Glomerular visceral epithelial cell (primary cell): ENCODE measurements at regions not wholly inside any gene's neighbourhood (a gene's known extent, or its start where the extent isn't known, plus 50 kb on each side); places are given as distances from the start of the nearest gene placed in this dataset.
"Not testable (repeated sequence)": the region's sequence is repeated elsewhere in the genome, so short reads cannot be mapped to it uniquely, and the experiment has no call there.

Experiments
- DNase-seq: peaks from one replicate; pipeline ENCODE4 v3.0.0-alpha.2; 2016; ENCODE audit errors: extremely low spot score

DNA sequence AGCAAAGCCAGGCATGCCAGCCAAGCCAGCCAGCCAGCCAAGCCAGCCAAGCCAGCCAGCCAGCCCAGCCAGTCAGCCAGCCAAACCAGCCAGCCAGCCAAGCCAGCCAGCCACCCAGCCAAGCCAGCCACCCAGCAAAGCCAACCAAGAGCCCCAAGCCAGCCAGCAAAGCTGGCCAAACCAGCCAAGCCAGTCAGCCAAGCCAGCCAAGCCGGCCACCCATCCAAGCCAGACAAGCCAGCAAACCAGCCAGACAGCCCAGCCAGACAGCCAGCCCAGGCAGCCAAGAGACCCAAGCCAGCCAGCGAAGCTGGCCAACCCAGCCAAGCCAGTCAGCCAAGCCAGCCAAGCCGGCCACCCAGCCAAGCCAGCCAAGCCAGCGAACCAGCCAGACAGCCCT lies 338.3 kb upstream of the PLGLB2 start:
- not testable (repeated sequence) for DNase-seq

DNA sequence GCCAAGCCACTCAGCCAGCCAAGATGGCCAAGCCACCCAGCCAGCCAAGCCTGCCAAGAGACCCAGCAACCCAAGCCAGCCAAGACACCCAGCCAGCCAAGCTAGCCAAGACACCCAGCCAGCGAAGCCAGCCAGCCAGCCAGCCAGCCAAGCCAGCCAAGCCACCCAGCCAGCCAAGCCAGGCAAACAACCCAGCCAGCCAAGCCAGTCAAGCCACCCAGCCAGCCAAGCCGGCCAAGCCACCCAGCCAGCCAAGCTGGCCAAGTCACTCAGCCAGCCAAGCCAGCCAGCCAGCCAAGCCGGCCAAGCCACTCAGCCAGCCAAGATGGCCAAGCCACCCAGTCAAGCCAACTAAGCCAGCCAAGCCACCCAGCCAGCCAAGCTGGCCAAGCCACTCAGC lies 337.5 kb upstream of the PLGLB2 start:
- not testable (repeated sequence) for DNase-seq

DNA sequence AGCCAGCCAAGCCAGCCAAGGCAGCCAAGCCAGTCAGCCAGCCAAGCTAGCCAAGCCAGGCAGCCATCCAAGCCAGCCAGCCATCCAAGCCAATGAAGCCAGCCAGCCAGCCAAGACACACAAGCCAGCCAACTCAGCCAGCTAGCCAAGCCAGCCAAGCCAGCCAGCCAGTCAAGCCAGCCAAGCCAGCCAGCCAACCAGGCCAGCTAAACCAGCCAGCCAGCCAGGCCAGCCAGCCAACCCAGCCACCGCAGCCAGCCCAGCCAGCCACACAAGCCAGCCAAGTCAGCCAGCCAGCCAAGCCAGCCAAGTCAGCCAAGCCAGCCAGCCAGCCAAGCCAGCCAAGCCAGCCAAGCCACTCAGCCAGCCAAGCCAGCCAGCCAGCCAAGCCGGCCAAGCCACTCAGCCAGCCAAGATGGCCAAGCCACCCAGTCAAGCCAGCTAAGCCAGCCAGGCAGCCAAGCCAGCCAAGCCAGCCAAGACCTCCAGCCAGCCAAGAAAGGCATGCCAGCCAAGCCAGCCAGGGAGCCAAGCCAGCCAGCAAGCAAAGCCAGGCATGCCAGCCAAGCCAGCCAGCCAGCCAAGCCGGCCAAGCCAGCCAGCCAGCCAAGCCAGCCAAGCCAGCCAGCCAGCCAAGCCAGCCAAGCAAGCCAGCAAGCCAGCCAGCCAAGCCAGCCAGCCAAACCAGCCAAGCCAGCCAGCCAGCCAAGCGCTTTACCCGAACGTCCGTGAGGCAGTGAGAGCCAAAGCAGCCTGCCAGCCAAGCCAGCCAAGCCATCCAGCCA lies 335.7 kb upstream of the PLGLB2 start:
- DNase-seq: not testable (repeated sequence)

DNA sequence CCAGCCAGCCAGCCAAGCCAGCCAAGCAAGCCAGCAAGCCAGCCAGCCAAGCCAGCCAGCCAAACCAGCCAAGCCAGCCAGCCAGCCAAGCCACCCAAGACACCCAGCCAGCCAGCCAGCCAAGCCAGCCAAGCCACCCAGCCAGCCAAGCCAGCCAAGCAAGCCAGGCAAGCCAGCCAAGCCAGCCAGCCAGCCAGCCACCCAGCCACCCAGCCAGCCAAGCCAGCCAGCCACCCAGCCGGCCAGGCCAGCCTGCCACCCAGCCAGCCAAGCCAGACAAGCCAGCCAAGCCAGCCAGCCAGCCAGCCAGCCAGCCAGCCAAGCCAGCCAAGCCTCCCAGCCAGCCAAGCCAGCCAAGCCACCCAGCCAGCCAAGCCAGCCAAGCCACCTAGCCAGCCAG lies 333.6 kb upstream of the PLGLB2 start:
- DNase-seq: not testable (repeated sequence)

DNA sequence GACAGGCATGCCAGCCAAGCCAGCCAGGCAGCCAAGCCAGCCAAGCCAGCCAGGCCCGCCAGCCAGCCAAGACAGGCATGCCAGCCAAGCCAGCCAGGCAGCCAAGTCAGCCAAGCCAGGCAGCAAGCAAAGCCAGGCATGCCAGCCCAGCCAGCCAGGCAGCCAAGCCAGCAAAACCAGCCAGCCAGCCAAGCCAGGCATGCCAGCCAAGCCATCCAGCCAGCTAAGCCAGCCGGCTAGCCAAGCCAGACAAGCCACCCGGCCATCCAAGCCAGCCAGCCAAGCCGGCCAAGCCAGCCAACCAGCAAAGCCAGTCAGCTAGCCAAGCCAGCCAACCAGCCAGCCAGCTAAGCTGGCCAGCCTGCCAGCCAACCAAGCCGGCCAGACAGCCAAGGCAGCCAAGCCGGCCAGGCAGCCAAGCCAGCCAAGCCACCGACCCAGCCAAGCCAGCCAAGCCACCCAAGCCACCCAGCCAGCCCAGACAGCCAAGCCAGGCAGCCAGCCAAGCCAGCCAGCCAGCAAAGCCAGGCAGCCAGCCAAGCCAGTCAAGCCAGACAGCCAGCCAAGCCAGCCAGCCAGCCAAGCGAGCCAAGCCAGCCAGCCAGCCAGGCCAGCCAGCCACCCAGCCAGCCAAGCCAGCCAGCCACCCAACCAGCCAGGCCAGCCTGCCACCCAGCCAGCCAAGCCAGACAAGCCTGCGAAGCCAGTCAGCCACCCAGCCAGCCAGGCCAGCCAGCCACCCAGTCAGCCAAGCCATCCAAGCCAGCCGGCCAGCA lies 332.9 kb upstream of the PLGLB2 start:
- not testable (repeated sequence) for DNase-seq

DNA sequence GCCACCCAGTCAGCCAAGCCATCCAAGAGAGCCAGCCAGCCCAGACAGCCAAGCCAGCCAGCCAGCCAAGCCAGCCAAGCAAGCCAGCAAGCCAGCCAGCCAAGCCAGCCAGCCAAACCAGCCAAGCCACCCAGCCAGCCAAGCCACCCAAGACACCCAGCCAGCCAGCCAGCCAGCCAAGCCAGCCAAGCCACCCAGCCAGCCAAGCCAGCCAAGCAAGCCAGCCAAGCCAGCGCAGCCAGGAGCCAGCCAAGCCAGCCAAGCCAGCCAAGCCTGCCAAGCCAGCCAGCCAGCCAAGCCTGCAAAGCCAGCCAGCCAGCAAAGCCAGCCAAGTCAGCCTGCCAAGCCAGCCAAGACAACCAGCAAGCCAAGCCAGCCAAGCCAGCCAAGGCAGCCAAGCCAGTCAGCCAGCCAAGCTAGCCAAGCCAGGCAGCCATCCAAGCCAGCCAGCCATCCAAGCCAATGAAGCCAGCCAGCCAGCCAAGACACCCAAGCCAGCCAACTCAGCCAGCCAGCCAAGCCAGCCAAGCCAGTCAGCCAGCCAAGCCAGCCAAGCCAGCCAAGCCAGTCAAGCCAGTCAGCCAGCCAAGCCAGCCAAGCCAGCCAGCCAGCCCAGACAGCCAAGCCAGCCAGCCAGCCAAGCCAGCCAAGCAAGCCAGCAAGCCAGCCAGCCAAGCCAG lies 332.2 kb upstream of the PLGLB2 start:
- not testable (repeated sequence) for DNase-seq

DNA sequence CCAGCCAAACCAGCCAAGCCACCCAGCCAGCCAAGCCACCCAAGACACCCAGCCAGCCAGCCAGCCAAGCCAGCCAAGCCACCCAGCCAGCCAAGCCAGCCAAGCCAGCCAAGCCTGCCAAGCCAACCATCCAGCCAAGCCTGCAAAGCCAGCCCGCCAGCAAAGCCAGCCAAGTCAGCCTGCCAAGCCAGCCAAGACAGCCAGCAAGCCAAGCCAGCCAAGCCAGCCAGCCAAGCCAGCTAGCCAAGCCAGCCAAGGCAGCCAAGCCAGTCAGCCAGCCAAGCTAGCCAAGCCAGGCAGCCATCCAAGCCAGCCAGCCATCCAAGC lies 331.7 kb upstream of the PLGLB2 start:
- not testable (repeated sequence) for DNase-seq

DNA sequence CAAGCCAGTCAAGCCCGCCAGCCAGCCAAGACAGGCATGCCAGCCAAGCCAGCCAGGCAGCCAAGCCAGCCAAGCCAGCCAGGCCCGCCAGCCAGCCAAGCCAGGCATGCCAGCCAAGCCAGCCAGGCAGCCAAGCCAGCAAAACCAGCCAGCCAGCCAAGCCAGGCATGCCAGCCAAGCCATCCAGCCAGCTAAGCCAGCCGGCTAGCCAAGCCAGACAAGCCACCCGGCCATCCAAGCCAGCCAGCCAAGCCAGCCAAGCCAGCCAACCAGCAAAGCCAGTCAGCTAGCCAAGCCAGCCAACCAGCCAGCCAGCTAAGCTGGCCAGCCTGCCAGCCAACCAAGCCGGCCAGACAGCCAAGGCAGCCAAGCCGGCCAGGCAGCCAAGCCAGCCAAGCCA lies 330.7 kb upstream of the PLGLB2 start:
- DNase-seq: not testable (repeated sequence)

DNA sequence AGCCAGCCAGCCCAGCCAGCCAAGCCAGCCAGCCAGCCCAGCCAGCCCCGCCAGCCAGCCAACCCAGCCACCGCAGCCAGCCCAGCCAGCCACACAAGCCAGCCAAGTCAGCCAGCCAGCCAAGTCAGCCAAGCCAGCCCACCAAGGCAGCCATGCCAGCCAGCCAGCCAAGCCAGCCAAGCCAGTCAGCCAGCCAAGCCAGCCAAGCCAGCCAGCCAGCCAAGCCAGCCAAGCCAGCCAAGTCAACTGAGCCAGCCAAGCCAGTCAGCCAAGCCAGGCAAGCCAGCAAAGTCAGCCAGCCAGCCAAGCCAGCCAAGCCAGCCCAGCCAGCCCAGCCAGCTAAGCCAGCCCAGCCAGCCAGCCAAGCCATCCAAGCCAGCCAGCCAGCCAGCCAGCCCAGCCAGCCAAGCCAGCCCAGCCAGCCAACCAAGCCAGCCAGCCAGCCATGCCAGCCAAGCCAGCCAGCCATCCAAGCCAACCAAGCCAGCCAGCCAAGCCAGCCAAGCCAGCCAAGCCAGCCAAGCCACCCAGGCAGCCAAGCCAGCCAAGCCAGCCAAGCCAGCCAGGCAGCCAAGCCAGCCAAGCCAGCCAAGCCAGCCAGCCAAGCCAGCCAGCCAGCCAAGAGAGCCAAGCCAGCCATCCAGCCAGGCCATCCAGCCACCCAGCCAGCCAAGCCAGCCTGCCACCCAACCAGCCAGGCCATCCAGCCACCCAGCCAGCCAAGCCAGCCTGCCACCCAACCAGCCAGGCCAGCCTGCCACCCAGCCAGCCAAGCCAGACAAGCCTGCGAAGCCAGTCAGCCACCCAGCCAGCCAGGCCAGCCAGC lies 329.9 kb upstream of the PLGLB2 start:
- not testable (repeated sequence) for DNase-seq

DNA sequence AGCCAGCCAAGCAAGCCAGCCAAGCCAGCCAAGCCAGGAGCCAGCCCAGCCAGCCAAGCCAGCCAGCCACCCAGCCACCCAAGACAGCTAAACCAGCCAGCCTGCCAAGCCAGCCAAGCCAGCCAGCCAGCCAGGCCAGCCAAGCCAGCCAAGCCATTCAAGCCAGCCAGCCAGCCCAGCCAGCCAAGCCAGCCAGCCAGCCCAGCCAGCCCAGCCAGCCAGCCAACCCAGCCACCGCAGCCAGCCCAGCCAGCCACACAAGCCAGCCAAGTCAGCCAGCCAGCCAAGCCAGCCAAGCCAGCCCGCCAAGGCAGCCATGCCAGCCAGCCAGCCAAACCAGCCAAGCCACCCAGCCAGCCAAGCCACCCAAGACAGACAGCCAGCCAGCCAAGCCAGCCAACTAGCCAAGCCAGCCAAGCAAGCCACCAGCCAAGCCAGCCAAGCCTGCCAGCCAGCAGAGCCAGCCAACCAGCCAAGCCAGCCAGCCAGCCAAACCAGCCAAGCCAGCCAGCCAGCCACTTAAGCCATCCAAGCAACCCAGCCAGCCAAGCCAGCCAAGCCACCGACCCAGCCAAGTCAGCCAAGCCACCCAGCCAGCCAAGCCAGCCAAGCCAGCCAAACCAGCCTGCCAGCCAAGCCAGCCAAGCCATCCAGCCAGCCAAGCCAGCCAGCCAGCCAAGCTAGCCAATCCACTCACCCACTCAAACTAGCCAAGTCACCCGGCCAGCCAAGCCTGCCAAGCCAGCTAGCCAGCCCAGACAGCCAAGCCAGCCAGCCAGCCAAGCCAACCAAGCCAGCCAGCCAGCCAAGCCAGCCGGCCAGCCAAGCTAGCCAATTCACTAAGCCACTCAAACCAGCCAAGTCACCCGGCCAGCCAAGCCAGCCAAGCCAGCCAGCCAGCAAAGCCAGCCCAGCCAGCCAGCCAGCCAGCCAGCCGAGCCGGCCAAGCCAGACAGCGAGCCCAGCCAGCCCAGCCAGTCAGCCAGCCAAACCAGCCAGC lies 328.8 kb upstream of the PLGLB2 start:
- not testable (repeated sequence) for DNase-seq

DNA sequence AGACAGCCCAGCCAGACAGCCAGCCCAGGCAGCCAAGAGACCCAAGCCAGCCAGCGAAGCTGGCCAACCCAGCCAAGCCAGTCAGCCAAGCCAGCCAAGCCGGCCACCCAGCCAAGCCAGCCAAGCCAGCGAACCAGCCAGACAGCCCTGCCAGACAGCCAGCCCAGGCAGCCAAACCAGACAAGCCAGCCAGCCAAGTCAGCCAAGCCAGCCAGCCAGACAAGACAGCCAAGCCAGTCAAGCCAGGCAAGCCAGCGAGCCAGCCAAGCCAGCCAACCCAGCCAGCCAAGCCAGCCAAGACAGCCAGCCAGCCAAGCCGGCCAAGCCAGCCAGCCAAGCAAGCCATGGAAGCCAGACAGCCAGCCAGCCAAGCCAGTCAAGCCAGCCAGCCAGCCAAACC lies 327.9 kb upstream of the PLGLB2 start:
- DNase-seq: not testable (repeated sequence)

DNA sequence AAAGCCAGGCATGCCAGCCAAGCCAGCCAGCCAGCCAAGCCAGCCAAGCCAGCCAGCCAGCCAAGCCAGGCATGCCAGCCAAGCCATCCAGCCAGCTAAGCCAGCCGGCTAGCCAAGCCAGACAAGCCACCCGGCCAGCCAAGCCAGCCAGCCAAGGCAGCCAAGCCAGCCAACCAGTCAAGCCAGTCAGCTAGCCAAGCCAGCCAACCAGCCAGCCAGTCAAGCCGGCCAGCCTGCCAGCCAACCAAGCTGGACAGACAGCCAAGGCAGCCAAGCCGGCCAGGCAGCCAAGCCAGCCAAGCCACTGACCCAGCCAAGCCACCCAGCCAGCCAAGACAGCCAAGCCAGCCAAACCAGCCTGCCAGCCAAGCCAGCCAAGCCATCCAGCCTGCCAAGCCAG lies 326.9 kb upstream of the PLGLB2 start:
- DNase-seq: not testable (repeated sequence)

DNA sequence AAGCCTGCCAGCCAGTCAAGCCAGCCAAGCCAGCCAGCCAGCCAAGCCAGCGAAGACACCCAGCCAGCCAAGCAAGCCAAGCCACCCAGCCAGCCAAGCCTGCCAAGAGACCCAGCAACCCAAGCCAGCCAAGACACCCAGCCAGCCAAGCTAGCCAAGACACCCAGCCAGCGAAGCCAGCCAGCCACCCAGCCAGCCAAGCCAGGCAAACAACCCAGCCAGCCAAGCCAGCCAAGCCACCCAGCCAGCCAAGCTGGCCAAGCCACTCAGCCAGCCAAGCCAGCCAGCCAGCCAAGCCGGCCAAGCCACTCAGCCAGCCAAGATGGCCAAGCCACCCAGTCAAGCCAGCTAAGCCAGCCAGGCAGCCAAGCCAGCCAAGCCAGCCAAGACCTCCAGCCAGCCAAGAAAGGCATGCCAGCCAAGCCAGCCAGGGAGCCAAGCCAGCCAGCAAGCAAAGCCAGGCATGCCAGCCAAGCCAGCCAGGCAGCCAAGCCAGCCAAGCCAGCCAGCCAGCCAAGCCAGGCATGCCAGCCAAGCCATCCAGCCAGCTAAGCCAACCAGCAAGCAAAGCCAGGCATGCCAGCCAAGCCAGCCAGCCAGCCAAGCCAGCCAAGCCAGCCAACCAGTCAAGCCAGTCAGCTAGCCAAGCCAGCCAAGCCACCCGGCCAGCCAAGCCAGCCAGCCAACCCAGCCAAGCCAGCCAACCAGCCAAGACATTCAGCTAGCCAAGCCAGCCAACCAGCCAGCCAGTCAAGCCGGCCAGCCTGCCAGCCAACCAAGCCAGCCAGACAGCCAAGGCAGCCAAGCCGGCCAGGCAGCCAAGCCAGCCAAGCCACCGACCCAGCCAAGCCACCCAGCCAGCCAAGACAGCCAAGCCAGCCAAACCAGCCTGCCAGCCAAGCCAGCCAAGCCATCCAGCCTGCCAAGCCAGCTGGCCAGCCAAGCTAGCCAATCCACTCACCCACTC lies 323.8 kb upstream of the PLGLB2 start:
- not testable (repeated sequence) for DNase-seq

DNA sequence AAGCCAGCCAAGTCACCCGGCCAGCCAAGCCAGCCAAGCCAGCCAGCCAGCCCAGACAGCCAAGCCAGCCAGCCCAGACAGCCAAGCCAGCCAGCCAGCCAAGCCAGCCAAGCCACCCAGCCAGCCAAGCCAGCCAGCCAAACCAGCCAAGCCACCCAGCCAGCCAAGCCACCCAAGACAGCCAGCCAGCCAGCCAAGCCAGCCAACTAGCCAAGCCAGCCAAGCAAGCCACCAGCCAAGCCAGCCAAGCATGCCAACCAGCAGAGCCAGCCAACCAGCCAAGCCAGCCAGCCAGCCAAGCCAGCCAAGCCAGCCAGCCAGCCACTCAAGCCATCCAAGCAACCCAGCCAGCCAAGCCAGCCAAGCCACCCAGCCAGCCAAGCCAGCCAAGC lies 323.1 kb upstream of the PLGLB2 start:
- DNase-seq: not testable (repeated sequence)

DNA sequence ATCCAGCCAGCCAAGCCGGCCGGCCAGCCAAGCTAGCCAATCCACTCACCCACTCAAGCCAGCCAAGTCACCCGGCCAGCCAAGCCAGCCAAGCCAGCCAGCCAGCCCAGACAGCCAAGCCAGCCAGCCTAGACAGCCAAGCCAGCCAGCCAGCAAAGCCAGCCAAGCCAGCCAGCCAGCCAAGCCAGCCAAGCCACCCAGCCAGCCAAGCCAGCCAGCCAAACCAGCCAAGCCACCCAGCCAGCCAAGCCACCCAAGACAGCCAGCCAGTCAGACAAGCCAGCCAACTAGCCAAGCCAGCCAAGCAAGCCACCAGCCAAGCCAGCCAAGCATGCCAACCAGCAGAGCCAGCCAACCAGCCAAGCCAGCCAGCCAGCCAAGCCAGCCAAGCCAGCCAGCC lies 322.7 kb upstream of the PLGLB2 start:
- not testable (repeated sequence) for DNase-seq

DNA sequence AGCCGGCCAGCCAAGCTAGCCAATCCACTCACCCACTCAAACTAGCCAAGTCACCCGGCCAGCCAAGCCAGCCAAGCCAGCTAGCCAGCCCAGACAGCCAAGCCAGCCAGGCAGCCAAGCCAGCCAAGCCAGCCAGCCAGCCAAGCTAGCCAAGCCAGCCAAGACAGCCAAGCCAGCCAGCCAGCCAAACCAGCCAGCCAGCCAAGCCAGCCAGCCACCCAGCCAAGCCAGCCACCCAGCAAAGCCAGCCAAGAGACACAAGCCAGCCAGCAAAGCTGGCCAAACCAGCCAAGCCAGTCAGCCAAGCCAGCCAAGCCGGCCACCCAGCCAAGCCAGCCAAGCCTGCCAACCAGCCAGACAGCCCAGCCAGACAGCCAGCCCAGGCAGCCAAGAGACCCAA lies 322.2 kb upstream of the PLGLB2 start:
- DNase-seq: not testable (repeated sequence)

DNA sequence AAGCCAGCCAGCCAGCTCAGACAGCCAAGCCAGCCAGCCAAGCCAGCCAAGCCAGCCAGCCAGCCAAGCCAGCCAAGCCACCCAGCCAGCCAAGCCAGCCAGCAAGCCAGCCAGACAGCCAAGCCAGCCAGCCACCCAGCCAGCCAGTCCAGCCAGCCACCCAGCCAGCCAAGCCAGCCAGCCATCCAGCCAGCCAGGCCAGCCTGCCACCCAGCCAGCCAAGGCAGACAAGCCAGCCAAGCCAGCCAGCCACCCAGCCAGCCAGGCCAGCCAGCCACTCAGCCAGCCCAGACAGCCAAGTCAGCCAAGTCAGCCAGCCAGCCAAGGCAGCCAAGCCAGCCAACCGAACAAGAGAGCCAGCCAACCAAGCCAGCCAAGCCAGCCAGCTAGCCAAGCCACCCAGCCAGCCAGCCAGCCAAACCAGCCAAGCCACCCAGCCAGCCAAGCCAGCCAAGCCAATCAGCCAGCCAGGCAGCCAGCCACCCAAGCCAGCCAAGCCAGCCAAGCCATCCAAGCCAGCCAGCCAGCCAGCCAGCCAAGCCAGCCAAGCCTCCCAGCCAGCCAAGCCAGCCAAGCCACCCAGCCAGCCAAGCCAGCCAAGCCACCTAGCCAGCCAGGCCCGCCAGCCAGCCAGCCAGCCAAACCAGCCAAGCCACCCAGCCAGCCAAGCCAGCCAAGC lies 319.3 kb upstream of the PLGLB2 start:
- not testable (repeated sequence) for DNase-seq

DNA sequence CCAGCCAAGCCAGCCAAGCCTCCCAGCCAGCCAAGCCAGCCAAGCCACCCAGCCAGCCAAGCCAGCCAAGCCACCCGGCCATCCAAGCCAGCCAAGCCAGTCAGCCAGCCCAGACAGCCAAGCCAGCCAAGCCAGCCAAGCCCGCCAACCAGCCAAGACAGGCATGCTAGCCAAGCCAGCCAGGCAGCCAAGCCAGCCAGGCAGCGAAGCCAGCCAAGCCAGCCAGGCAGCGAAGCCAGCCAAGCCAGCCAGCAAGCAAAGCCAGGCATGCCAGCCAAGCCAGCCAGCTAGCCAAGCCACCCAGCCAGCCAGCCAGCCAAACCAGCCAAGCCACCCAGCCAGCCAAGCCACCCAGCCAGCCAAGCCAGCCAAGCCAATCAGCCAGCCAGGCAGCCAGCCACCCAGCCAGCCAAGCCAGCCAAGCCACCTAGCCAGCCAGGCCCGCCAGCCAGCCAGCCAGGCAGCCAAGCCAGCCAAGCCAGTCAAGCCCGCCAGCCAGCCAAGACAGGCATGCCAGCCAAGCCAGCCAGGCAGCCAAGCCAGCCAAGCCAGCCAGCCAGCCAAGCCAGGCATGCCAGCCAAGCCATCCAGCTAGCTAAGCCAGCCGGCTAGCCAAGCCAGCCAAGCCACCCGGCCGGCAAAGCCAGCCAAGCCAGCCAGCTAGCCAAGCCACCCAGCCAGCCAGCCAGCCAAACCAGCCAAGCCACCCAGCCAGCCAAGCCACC lies 318.5 kb upstream of the PLGLB2 start:
- DNase-seq: not testable (repeated sequence)
